OCI-LY3 (cell line): ENCODE measurements at regions not wholly inside any gene's neighbourhood (a gene's known extent, or its start where the extent isn't known, plus 50 kb on each side); places are given as distances from the start of the nearest gene placed in this dataset.
"Not testable (repeated sequence)": the region's sequence is repeated elsewhere in the genome, so short reads cannot be mapped to it uniquely, and the experiment has no call there.

ENCODE experiments used
- H2AFZ ChIP-seq: fragments of 200-600, 300-600 bp; shearing (Covaris generic); 2 replicates; pipeline ENCODE4 v1.6.0; 2014; ENCODE audit warnings: antibody characterized with exemption, low read depth, low read length
- H3K27ac ChIP-seq: fragments of 200-600, 300-600 bp; sonication (generic); 2 replicates; pipeline ENCODE4 v1.5.1; 2014; ENCODE audit warnings: mild to moderate bottlenecking, low read length, moderate library complexity, mixed read lengths
- H3K27me3 ChIP-seq: fragments of 200-600, 300-600 bp; sonication (generic); 2 replicates; pipeline ENCODE4 v1.6.1; 2014; ENCODE audit warnings: low read depth, low read length, mixed read lengths
- H3K36me3 ChIP-seq: fragments of 200-600, 300-600 bp; sonication (generic); replicated peaks from 2 replicates; pipeline ENCODE3; 2014; ENCODE audit warnings: low read depth, low read length, mixed read lengths
- H3K4me1 ChIP-seq: fragments of 300-600, 200-600 bp; sonication (generic); 2 replicates; pipeline ENCODE4 v1.6.1; 2014; ENCODE audit warnings: low read length, mixed read lengths
- H3K4me2 ChIP-seq: fragments of 200-600, 300-600 bp; sonication (generic); 2 replicates; pipeline ENCODE4 v1.6.1; 2014; ENCODE audit warnings: low read length, mixed read lengths
- H3K4me3 ChIP-seq: fragments of 300-600, 200-600 bp; sonication (generic); 2 replicates; pipeline ENCODE4 v1.5.1; 2014; ENCODE audit warnings: antibody characterized with exemption, mild to moderate bottlenecking, low read length, moderate library complexity
- H3K79me2 ChIP-seq: fragments of 300-600, 200-600 bp; shearing (Covaris generic); 2 replicates; pipeline ENCODE4 v1.6.1; 2014; ENCODE audit warnings: mild to moderate bottlenecking, low read length, mixed read lengths
- H3K9ac ChIP-seq: fragments of 300-600, 200-600 bp; shearing (Covaris generic); 2 replicates; pipeline ENCODE4 v1.6.0; 2014; ENCODE audit warnings: mild to moderate bottlenecking, low read length, moderate library complexity
- H3K9me3 ChIP-seq: fragments of 200-600, 300-600 bp; shearing (Covaris generic); 2 replicates; pipeline ENCODE4 v1.6.1; 2014; ENCODE audit warnings: low read length, mixed read lengths; ENCODE audit not compliant: insufficient read depth
- H4K20me1 ChIP-seq: fragments of 200-600, 300-600 bp; sonication (generic); 2 replicates; pipeline ENCODE4 v1.6.1; 2016; ENCODE audit warnings: low read length, mixed read lengths; ENCODE audit not compliant: insufficient read depth
- CTCF ChIP-seq: fragments of 200-600, 300-600 bp; sonication (generic); IDR thresholded peaks from 2 replicates; pipeline ENCODE4 v1.5.1; 2014; ENCODE audit warnings: antibody characterized with exemption, low read length, low read depth
- EZH2phosphoT487 ChIP-seq: fragments of 200-600 bp; shearing (Covaris generic); IDR thresholded peaks from 2 replicates; pipeline ENCODE4 v1.6.1; 2018; ENCODE audit warnings: antibody characterized with exemption, mixed run types, low read depth

GRCh38 chrX:18076434-18076833, 144.3 kb downstream of the BEND2 start:
- Histone ChIP-seq H3K79me2 (no peaks in the 10 kb centered on the region), H3K4me1 (no peaks in the 10 kb centered on the region), H2AFZ (no peak overlapping the region), H3K27ac (no peak overlapping the region), H3K4me3 (no peak overlapping the region), H3K36me3 (no peaks in the 10 kb centered on the region), H4K20me1 (no peaks in the 10 kb centered on the region), H3K9me3 (no peaks in the 10 kb centered on the region), H3K27me3 (no peaks in the 10 kb centered on the region), H3K4me2 (no peak overlapping the region), H3K9ac (no peak overlapping the region)
- TF ChIP-seq CTCF: no peak
- no peak for TF ChIP-seq EZH2phosphoT487

GRCh38 chrX:18075603-18076002, 145.1 kb downstream of the BEND2 start:
- Histone ChIP-seq H3K9ac (no peak overlapping the region), H3K27me3 (no peaks in the 10 kb centered on the region), H3K27ac (no peak overlapping the region), H3K4me3 (no peak overlapping the region), H3K79me2 (no peaks in the 10 kb centered on the region), H3K36me3 (no peaks in the 10 kb centered on the region), H3K9me3 (no peaks in the 10 kb centered on the region), H2AFZ (no peak overlapping the region), H3K4me2 (no peak overlapping the region), H4K20me1 (no peaks in the 10 kb centered on the region), H3K4me1 (no peaks in the 10 kb centered on the region)
- TF ChIP-seq CTCF: no peak
- no peak for TF ChIP-seq EZH2phosphoT487

GRCh38 chrX:18068045-18068444, 152.6 kb downstream of the BEND2 start:
- H3K4me3 ChIP-seq, H3K79me2 ChIP-seq, H3K27me3 ChIP-seq, H3K4me2 ChIP-seq, H3K27ac ChIP-seq, H3K9me3 ChIP-seq, H3K4me1 ChIP-seq, H2AFZ ChIP-seq, H4K20me1 ChIP-seq, H3K9ac ChIP-seq, H3K36me3 ChIP-seq: not testable (repeated sequence)

GRCh38 chrX:18065956-18066355, 154.7 kb downstream of the BEND2 start:
- TF ChIP-seq EZH2phosphoT487 (no peak), CTCF (no peak)
- H3K9me3 ChIP-seq: no peaks in the 10 kb centered on the region
- H3K79me2 ChIP-seq: no peaks in the 10 kb centered on the region
- no peak overlapping the region for H3K4me2 ChIP-seq
- H4K20me1 ChIP-seq: no peaks in the 10 kb centered on the region
- no peak overlapping the region for H3K4me3 ChIP-seq
- no peaks in the 10 kb centered on the region for H3K27me3 ChIP-seq
- no peaks in the 10 kb centered on the region for H3K36me3 ChIP-seq
- no peak overlapping the region for H3K27ac ChIP-seq
- no peak overlapping the region for H2AFZ ChIP-seq
- no peak overlapping the region for H3K9ac ChIP-seq
- H3K4me1 ChIP-seq: no peaks in the 10 kb centered on the region

GRCh38 chrX:18051690-18052089, 169.0 kb downstream of the BEND2 start:
- Histone ChIP-seq H3K4me2 (no peak overlapping the region), H3K27ac (no peak overlapping the region), H3K4me1 (no peaks in the 10 kb centered on the region), H3K27me3 (no peaks in the 10 kb centered on the region), H3K36me3 (no peaks in the 10 kb centered on the region), H3K79me2 (no peaks in the 10 kb centered on the region), H3K4me3 (no peak overlapping the region), H3K9ac (no peak overlapping the region), H2AFZ (no peak overlapping the region), H3K9me3 (no peaks in the 10 kb centered on the region), H4K20me1 (no peaks in the 10 kb centered on the region)
- no peak for TF ChIP-seq CTCF
- no peak for TF ChIP-seq EZH2phosphoT487
